SK-N-SH treated with all-trans-retinoic acid at 6 μM for 48 hours (cell line): ENCODE measurements at regions not wholly inside any gene's neighbourhood (a gene's known extent, or its start where the extent isn't known, plus 50 kb on each side); places are given as distances from the start of the nearest gene placed in this dataset.

Experiments used
- ARNTL ChIP-seq: fragments of 450-650 bp; formaldehyde crosslinking; IDR thresholded peaks from 2 replicates; pipeline ENCODE4 v1.5.0; 2020; ENCODE audit warnings: low read depth, mild to moderate bottlenecking, moderate library complexity, borderline replicate concordance
- CREB5 ChIP-seq: fragments of 250-450 bp; sonication (Bioruptor Pico); IDR thresholded peaks from 2 replicates; pipeline ENCODE4 v1.5.1; 2020; ENCODE audit warnings: low read depth, mild to moderate bottlenecking, moderate library complexity
- ESRRG ChIP-seq: fragments of 250-450 bp; sonication (Bioruptor Pico); IDR thresholded peaks from 2 replicates; pipeline ENCODE4 v1.6.1; 2021; ENCODE audit warnings: mild to moderate bottlenecking
- ISL1 ChIP-seq: fragments of 250-450 bp; sonication (Bioruptor Pico); IDR thresholded peaks from 2 replicates; pipeline ENCODE4 v2.1.2; 2022; ENCODE audit warnings: mild to moderate bottlenecking, moderate library complexity
- OSR1 ChIP-seq: fragments of 250-450 bp; sonication (Bioruptor Pico); IDR thresholded peaks from 2 replicates; pipeline ENCODE4 v1.8.0; 2022; ENCODE audit warnings: moderate library complexity, mild to moderate bottlenecking, inconsistent platforms
- PATZ1 ChIP-seq: fragments of 250-450 bp; sonication (Bioruptor Pico); IDR thresholded peaks from 2 replicates; pipeline ENCODE4 v1.8.0; 2020; ENCODE audit warnings: mild to moderate bottlenecking, moderate library complexity, borderline replicate concordance
- PPARA ChIP-seq: fragments of 250-450 bp; sonication (Bioruptor Pico); IDR thresholded peaks from 2 replicates; pipeline ENCODE4 v1.5.0; 2020; ENCODE audit warnings: mild to moderate bottlenecking, borderline replicate concordance
- RARB ChIP-seq: fragments of 250-450 bp; sonication (Bioruptor Pico); IDR thresholded peaks from 2 replicates; pipeline ENCODE4 v1.8.0; 2021; ENCODE audit warnings: mild to moderate bottlenecking, moderate library complexity
- SNAI2 ChIP-seq: fragments of 250-450 bp; sonication (Bioruptor Pico); IDR thresholded peaks from 2 replicates; pipeline ENCODE4 v1.5.0; 2020; ENCODE audit warnings: mild to moderate bottlenecking, moderate library complexity
- TOX ChIP-seq: fragments of 250-450 bp; sonication (Bioruptor Pico); IDR thresholded peaks from 2 replicates; pipeline ENCODE4 v1.8.0; 2021; ENCODE audit warnings: mild to moderate bottlenecking, moderate library complexity, borderline replicate concordance
- TSHZ2 ChIP-seq: fragments of 250-450 bp; sonication (Bioruptor Pico); IDR thresholded peaks from 2 replicates; pipeline ENCODE4 v1.5.0; 2020; ENCODE audit warnings: mild to moderate bottlenecking, moderate library complexity
- ZFP3 ChIP-seq: fragments of 250-450 bp; sonication (Bioruptor Pico); IDR thresholded peaks from 2 replicates; pipeline ENCODE4 v1.5.0; 2020; ENCODE audit warnings: mild to moderate bottlenecking, moderate library complexity
- ZNF565 ChIP-seq: fragments of 450-650 bp; formaldehyde crosslinking; conservative IDR thresholded peaks from 2 replicates; pipeline ENCODE4 v1.5.0; 2020; ENCODE audit warnings: low read depth, mild to moderate bottlenecking, moderate library complexity

- no peak for TF ChIP-seq PATZ1 (CRISPR knock-in tag)
- TF ChIP-seq CREB5 = no peak
- no peak for TF ChIP-seq ARNTL (CRISPR knock-in tag)
- no peak for TF ChIP-seq ISL1 (CRISPR knock-in tag)
- no peak for TF ChIP-seq TSHZ2 (CRISPR knock-in tag)
- TF ChIP-seq SNAI2 = no peak
- no peak for TF ChIP-seq OSR1
- no peak for TF ChIP-seq TOX (CRISPR knock-in tag)
- no peak for TF ChIP-seq RARB (CRISPR knock-in tag)
- no peak for TF ChIP-seq ZFP3 (CRISPR knock-in tag)
- no peak for TF ChIP-seq ZNF565 (CRISPR knock-in tag)
- TF ChIP-seq ESRRG (CRISPR knock-in tag) = no peak
- no peak for TF ChIP-seq PPARA
These were observed 317.6 kb upstream of the FERMT1 start for GRCh38 chr20:6440443-6440799.
